Upper lobe of left lung (tissue), 4 donors: ENCODE measurements at regions not wholly inside any gene's neighbourhood (a gene's known extent, or its start where the extent isn't known, plus 50 kb on each side); places are given as distances from the start of the nearest gene placed in this dataset.
A peak's percentile ranks its signal among the peaks of the same experiment; 100 is the strongest.

Source experiments
- CTCF ChIP-seq, 6 experiments: fragments of 450-650 bp in 4 of 6; fragments of 200-600 bp in 2 of 6; sonication (generic) in 2 of 6; IDR thresholded peaks; one replicate each; pipeline ENCODE4 v1.5.1; 2016 to 2019; ENCODE audit warnings: antibody characterized with exemption in 6 of 6
- EP300 ChIP-seq, 4 donors: sonication (generic); formaldehyde crosslinking; IDR thresholded peaks; one replicate each; pipeline ENCODE4 v1.5.1; 2017; ENCODE audit warnings: antibody characterized with exemption in 4 of 4, control low read depth in 2 of 4
- POLR2A ChIP-seq, 4 donors: fragments of 450-650 bp; IDR thresholded peaks; one replicate each; pipeline ENCODE4 v1.5.1; 2016 to 2017; ENCODE audit warnings: antibody characterized with exemption in 4 of 4, mild to moderate bottlenecking in 2 of 4
- POLR2AphosphoS5 ChIP-seq, 2 donors: sonication (generic); formaldehyde crosslinking; IDR thresholded peaks; one replicate each; pipeline ENCODE4 v1.5.1; 2017; ENCODE audit warnings: antibody characterized with exemption in 2 of 2

- no peak for TF ChIP-seq CTCF (IDR thresholded peaks at IDR 0.05)
- no peak for TF ChIP-seq POLR2A (IDR thresholded peaks at IDR 0.05)
- peak in 1 of 2 donors; percentile 12 for TF ChIP-seq POLR2AphosphoS5 (IDR thresholded peaks at IDR 0.05)
- peak in 1 of 4 donors; percentile 34 for TF ChIP-seq EP300 (IDR thresholded peaks at IDR 0.05)
Measured at GRCh38 chr13:97117388-97117910, 104.7 kb upstream of the MBNL2 start.
